K562 (cell line): ENCODE measurements at regions not wholly inside any gene's neighbourhood (a gene's known extent, or its start where the extent isn't known, plus 50 kb on each side); places are given as distances from the start of the nearest gene placed in this dataset.

Source experiments
- ATF1 ChIP-seq, 2 experiments: fragments of 450-650 bp in 1 of 2; IDR thresholded peaks; 2 replicates each; pipeline ENCODE4 v1.6.1; 2016; ENCODE audit warnings: missing compliant biosample characterization in 1 of 2, missing genetic modification characterization in 1 of 2
- CTBP1 ChIP-seq: fragments of 450-650 bp; IDR thresholded peaks from 2 replicates; pipeline ENCODE4 v1.6.1; 2016; ENCODE audit warnings: borderline replicate concordance
- DPF2 ChIP-seq: fragments of 450-650 bp; IDR thresholded peaks from 2 replicates; pipeline ENCODE4 v1.6.1; 2016
- HDAC2 ChIP-seq: fragments of 450-650 bp; IDR thresholded peaks from 2 replicates; pipeline ENCODE4 v1.6.1; 2016; ENCODE audit warnings: mild to moderate bottlenecking
- KLF13 ChIP-seq: fragments of 450-650 bp; IDR thresholded peaks from 2 replicates; pipeline ENCODE4 v1.6.1; 2016; ENCODE audit warnings: missing genetic modification characterization, low read depth, mild to moderate bottlenecking, missing compliant biosample characterization, moderate library complexity, borderline replicate concordance
- KLF6 ChIP-seq: fragments of 250-450 bp; sonication (Bioruptor Pico); IDR thresholded peaks from 2 replicates; pipeline ENCODE4 v1.4.0; 2020; ENCODE audit warnings: mild to moderate bottlenecking, moderate library complexity, borderline replicate concordance
- MCM7 ChIP-seq, 2 experiments: fragments of 450-650 bp; IDR thresholded peaks; 2 replicates each; pipeline ENCODE4 v1.6.1; 2016 to 2018
- PCBP2 ChIP-seq: fragments of 200-400 bp; formaldehyde crosslinking; IDR thresholded peaks from 2 replicates; pipeline ENCODE4 v1.6.1; 2018; ENCODE audit warnings: low read length, low read depth, mild to moderate bottlenecking, moderate library complexity; ENCODE audit not compliant: poor library complexity, severe bottlenecking
- SAP30 ChIP-seq: fragments of 200-600 bp; sonication (generic); IDR thresholded peaks from 2 replicates; pipeline ENCODE4 v1.6.1; 2012; ENCODE audit warnings: borderline replicate concordance, low read depth, mild to moderate bottlenecking, moderate library complexity, low read length, control low read depth, inconsistent platforms; ENCODE audit not compliant: insufficient read depth, poor library complexity, severe bottlenecking
- VEZF1 ChIP-seq: fragments of 200-800 bp; sonication (Bioruptor generic); IDR thresholded peaks from 2 replicates; pipeline ENCODE4 v1.6.1; 2017; ENCODE audit warnings: missing genetic modification characterization, missing compliant biosample characterization
- YBX1 ChIP-seq: fragments of 450-650 bp; IDR thresholded peaks from 2 replicates; pipeline ENCODE4 v1.7.1; 2016; ENCODE audit warnings: mild to moderate bottlenecking
- ZNF124 ChIP-seq: sonication (generic); formaldehyde crosslinking; IDR thresholded peaks from 2 replicates; pipeline ENCODE4 v1.8.1; 2022; ENCODE audit warnings: missing genetic modification reagents
- ZNF280B ChIP-seq: fragments of 250-450 bp; sonication (Bioruptor Pico); IDR thresholded peaks from 2 replicates; pipeline ENCODE4 v1.5.1; 2021; ENCODE audit warnings: mild to moderate bottlenecking
- ZNF395 ChIP-seq: fragments of 200-800 bp; sonication (Bioruptor generic); IDR thresholded peaks from 2 replicates; pipeline ENCODE4 v1.6.1; 2017; ENCODE audit warnings: missing genetic modification characterization, missing compliant biosample characterization
- ZNF830 ChIP-seq: fragments of 250-450 bp; sonication (Bioruptor Pico); IDR thresholded peaks from 2 replicates; pipeline ENCODE4 v1.5.0; 2021; ENCODE audit warnings: mild to moderate bottlenecking
- TF ChIP-seq, protein P1 (sequence below), 2 experiments: fragments of 450-650 bp in 1 of 2; sonication (generic) in 1 of 2; formaldehyde crosslinking in 1 of 2; IDR thresholded peaks in 1 of 2; conservative IDR thresholded peaks in 1 of 2; 2 replicates each; pipeline versions ENCODE4 v1.6.1 to v1.8.1; 2016 to 2023; ENCODE audit warnings: mild to moderate bottlenecking in 2 of 2, moderate library complexity in 2 of 2, inconsistent platforms in 1 of 2, missing genetic modification reagents in 1 of 2
- TF ChIP-seq, protein P2 (sequence below), 3 experiments: fragments of 200-800 bp in 1 of 3; fragments of 250-450 bp in 1 of 3; fragments of 450-650 bp in 1 of 3; sonication (Bioruptor Pico) in 1 of 3; sonication (Bioruptor generic) in 1 of 3; formaldehyde crosslinking in 1 of 3; IDR thresholded peaks; 2 replicates each; pipeline versions ENCODE4 v1.6.1 to v1.8.0; 2016 to 2022; ENCODE audit warnings: mild to moderate bottlenecking in 2 of 3, missing genetic modification characterization in 2 of 3, missing compliant biosample characterization in 1 of 3, moderate library complexity in 1 of 3

GRCh38 chr17:62179525-62180161, 114.6 kb upstream of the MED13 start (continued):
- TF ChIP-seq, protein P1, sequence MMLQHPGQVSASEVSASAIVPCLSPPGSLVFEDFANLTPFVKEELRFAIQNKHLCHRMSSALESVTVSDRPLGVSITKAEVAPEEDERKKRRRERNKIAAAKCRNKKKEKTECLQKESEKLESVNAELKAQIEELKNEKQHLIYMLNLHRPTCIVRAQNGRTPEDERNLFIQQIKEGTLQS (IDR thresholded peaks at IDR 0.05) = peak; percentile 98
- TF ChIP-seq, protein P1 (CRISPR knock-in tag; conservative IDR thresholded peaks at IDR 0.05) = no peak; the same call in 1 of the 2 replicates
- TF ChIP-seq VEZF1 (CRISPR knock-in tag) = 0 out of 2 replicates have a peak, but pooled peaks have one; percentile 25
- TF ChIP-seq SAP30 = no peak
- no peak for TF ChIP-seq ZNF280B (CRISPR knock-in tag)
- TF ChIP-seq ZNF395 (CRISPR knock-in tag) = peak; percentile 84
- TF ChIP-seq KLF13 (tag) = no peak
- no peak for TF ChIP-seq MCM7 (IDR thresholded peaks at IDR 0.05)
- no peak for TF ChIP-seq YBX1
- TF ChIP-seq ZNF124 = no peak
- TF ChIP-seq KLF6 (CRISPR knock-in tag) = no peak
- TF ChIP-seq ATF1 (CRISPR knock-in tag; IDR thresholded peaks at IDR 0.05) = no peak
- TF ChIP-seq ATF1 (tag; IDR thresholded peaks at IDR 0.05) = no peak
- TF ChIP-seq, protein P2, sequence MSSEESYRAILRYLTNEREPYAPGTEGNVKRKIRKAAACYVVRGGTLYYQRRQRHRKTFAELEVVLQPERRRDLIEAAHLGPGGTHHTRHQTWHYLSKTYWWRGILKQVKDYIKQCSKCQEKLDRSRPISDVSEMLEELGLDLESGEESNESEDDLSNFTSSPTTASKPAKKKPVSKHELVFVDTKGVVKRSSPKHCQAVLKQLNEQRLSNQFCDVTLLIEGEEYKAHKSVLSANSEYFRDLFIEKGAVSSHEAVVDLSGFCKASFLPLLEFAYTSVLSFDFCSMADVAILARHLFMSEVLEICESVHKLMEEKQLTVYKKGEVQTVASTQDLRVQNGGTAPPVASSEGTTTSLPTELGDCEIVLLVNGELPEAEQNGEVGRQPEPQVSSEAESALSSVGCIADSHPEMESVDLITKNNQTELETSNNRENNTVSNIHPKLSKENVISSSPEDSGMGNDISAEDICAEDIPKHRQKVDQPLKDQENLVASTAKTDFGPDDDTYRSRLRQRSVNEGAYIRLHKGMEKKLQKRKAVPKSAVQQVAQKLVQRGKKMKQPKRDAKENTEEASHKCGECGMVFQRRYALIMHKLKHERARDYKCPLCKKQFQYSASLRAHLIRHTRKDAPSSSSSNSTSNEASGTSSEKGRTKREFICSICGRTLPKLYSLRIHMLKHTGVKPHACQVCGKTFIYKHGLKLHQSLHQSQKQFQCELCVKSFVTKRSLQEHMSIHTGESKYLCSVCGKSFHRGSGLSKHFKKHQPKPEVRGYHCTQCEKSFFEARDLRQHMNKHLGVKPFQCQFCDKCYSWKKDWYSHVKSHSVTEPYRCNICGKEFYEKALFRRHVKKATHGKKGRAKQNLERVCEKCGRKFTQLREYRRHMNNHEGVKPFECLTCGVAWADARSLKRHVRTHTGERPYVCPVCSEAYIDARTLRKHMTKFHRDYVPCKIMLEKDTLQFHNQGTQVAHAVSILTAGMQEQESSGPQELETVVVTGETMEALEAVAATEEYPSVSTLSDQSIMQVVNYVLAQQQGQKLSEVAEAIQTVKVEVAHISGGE (CRISPR knock-in tag; IDR thresholded peaks at IDR 0.05) = peak in 1 of 3 experiments; percentile 30; a peak in 1 of 6 replicates
- TF ChIP-seq CTBP1 = peak; percentile 74; the same call in 1 of the 2 replicates
- TF ChIP-seq DPF2 = peak; percentile 89
- no peak for TF ChIP-seq ZNF830 (CRISPR knock-in tag)
- TF ChIP-seq HDAC2 = peak; percentile 47
- no peak for TF ChIP-seq PCBP2
